ENCODE measurements at regions not wholly inside any gene's neighbourhood (a gene's known extent, or its start where the extent isn't known, plus 50 kb on each side); places are given as distances from the start of the nearest gene placed in this dataset.
"Not testable (repeated sequence)": the region's sequence is repeated elsewhere in the genome, so short reads cannot be mapped to it uniquely, and the experiment has no call there.

DNA sequence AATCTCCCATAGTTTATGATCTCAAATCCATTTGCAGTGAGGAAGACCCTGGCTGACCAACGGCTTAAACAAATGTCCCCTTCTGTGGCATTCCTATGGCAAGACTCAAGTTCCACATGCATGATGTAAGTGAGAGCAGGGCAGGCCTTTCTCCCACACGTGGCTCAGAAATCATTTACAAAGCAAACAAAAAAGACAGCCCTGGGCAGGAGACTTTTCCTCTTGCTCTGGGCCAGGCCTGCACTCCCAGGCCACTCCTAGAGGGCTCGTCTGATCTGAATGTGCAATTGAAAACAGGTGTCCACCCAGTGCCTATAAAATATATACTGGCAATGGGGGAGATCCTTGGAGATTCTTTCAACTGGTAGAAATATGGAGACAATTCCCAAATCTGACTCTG lies 123.1 kb downstream of the DMRT2 start:
- no peak overlapping the region for H3K4me3 ChIP-seq
- no peak for FAIRE-seq
- H3K27ac ChIP-seq, result peak overlapping the region in 3 of 4 donors; percentile 22 to 48 (median 46)
- peaks cover 0 to 2% (median 0%) of the 10 kb centered on the region in 4 donors for H3K9me3 ChIP-seq
- peak in 3 of 6 donors; percentile 14 to 38 (median 19) for DNase-seq
- no peaks in the 10 kb centered on the region for H3K36me3 ChIP-seq
- no peaks in the 10 kb centered on the region for H3K4me1 ChIP-seq
- intact Hi-C loops (cut with DNase I), result no loop called here
- 18 to 24% methylated on average over 3 of the region's 3 CpGs for WGBS, 2 donors
- H3K27me3 ChIP-seq, result no peaks in the 10 kb centered on the region
- ATAC-seq, result peak; percentile 64 to 96 (median 84)
- TF ChIP-seq, protein P1, sequence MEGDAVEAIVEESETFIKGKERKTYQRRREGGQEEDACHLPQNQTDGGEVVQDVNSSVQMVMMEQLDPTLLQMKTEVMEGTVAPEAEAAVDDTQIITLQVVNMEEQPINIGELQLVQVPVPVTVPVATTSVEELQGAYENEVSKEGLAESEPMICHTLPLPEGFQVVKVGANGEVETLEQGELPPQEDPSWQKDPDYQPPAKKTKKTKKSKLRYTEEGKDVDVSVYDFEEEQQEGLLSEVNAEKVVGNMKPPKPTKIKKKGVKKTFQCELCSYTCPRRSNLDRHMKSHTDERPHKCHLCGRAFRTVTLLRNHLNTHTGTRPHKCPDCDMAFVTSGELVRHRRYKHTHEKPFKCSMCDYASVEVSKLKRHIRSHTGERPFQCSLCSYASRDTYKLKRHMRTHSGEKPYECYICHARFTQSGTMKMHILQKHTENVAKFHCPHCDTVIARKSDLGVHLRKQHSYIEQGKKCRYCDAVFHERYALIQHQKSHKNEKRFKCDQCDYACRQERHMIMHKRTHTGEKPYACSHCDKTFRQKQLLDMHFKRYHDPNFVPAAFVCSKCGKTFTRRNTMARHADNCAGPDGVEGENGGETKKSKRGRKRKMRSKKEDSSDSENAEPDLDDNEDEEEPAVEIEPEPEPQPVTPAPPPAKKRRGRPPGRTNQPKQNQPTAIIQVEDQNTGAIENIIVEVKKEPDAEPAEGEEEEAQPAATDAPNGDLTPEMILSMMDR (IDR thresholded peaks at IDR 0.05), result no peak

DNA sequence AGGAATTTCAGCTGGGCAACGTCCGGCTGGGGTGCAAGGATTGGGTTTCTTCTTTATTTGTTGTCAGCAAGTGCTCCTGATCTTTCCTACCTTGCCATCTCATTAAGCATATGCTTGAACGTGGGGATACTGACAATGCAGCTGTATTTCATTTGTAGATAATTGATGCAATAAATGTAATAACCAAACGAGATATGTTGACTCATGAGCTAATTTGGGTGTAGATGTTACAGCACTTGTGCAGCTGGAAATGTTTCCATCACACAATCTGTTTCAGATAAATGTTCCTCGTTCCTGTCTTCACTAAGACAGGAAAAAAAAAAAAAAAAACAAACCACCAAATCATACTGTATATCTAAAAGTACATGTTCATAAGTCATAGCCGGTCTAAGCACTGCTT lies 123.8 kb downstream of the DMRT2 start:
- FAIRE-seq (no peak), ATAC-seq (no peak), DNase-seq (no peak)
- H3K4me1 ChIP-seq, result no peaks in the 10 kb centered on the region
- TF ChIP-seq, protein P1 (IDR thresholded peaks at IDR 0.05), result no peak
- no peak overlapping the region for H3K27ac ChIP-seq
- no peak overlapping the region for H3K4me3 ChIP-seq
- no peaks in the 10 kb centered on the region for H3K27me3 ChIP-seq
- H3K9me3 ChIP-seq, result no peaks in the 10 kb centered on the region
- intact Hi-C loops (cut with DNase I), result no loop called here
- WGBS, 2 donors, result 51 to 59% methylated on average over 6 of the region's 6 CpGs
- no peaks in the 10 kb centered on the region for H3K36me3 ChIP-seq

DNA sequence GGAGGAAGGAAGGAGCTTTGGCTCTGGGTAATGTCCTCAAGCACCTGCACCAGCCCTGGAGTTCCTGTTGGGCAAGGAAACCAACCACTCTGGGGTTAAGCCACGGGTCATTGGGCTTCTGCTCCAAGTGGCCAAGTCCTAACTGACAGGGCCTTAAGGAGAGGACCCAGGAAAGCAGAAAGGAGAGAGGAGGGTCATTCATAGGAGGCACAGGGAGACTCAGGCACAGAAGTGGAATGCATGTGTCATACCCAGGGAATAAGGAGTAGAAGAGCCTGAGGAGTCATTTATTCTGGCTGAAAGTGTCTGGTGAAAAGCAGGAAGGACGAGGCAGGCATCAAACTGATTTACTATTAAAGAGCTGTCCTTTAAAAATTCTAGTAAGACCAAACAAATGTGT lies 129.2 kb downstream of the DMRT2 start:
- 33 to 36% methylated on average over 2 of the region's 2 CpGs for WGBS, 2 donors
- no peak for ATAC-seq
- H3K27ac ChIP-seq, result no peak overlapping the region
- no peak for FAIRE-seq
- no peaks in the 10 kb centered on the region for H3K27me3 ChIP-seq
- intact Hi-C loops (cut with DNase I), result no loop called here
- DNase-seq, result no peak
- H3K4me1 ChIP-seq, result no peaks in the 10 kb centered on the region
- no peaks in the 10 kb centered on the region for H3K36me3 ChIP-seq
- H3K9me3 ChIP-seq, result no peaks in the 10 kb centered on the region
- no peak overlapping the region for H3K4me3 ChIP-seq
- TF ChIP-seq, protein P1 (IDR thresholded peaks at IDR 0.05), result no peak

DNA sequence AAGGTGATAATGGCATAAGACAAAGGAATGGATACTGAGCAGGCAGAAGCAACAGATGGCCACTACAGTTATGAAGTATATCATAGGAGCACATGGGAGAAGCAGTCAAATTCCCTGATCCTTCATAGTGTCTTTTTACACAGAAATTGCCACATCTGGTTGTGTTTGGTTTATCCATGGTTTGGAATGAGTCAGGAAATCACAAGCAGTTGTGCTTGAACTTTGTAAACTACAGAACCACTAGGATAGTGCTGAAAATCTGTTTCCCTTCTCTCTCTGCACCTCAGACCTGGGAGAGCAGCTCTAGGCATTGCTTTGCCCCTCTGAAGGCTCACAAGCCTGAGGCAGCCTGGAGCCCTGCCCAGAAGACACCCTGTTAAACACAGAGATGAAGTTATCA lies 134.0 kb downstream of the DMRT2 start:
- intact Hi-C loops (cut with DNase I), result no loop called here
- Histone ChIP-seq H3K4me3 (no peak overlapping the region), H3K4me1 (no peaks in the 10 kb centered on the region), H3K36me3 (no peaks in the 10 kb centered on the region), H3K27ac (no peak overlapping the region), H3K27me3 (no peaks in the 10 kb centered on the region), H3K9me3 (no peaks in the 10 kb centered on the region)
- no peak for FAIRE-seq
- TF ChIP-seq, protein P1 (IDR thresholded peaks at IDR 0.05), result no peak
- DNase-seq, result no peak
- no peak for ATAC-seq

- intact Hi-C loops (cut with DNase I); FAIRE-seq; H3K4me3 ChIP-seq; H3K27ac ChIP-seq; H3K9me3 ChIP-seq; H3K36me3 ChIP-seq; DNase-seq; H3K27me3 ChIP-seq; ATAC-seq; H3K4me1 ChIP-seq: not testable (repeated sequence)
- 76 to 88% methylated on average over 9 of the region's 9 CpGs for WGBS, 2 donors
Observed at GRCh38 chr9:1187137-1187536, 137.0 kb downstream of the DMRT2 start.

DNA sequence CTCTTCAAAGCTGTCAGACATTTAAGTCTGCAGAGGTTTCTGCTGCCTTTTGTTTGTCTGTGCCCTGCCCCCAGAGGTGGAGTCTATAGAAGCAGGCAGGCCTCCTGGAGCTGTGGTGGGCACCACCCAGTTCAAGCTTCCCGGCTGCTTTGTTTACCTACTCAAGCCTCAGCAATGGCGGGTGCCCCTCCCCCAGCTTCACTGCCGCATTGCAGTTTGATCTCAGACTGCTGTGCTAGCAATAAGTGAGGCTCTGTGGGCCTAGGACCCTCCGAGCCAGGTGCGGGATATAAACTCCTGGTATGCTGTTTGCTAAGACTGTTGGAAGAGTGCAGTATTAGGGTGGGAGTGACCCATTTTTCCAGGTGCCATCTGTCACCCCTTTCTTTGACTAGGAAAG lies 145.5 kb downstream of the DMRT2 start:
- H3K36me3 ChIP-seq; H3K4me1 ChIP-seq; H3K27ac ChIP-seq; H3K27me3 ChIP-seq; DNase-seq; ATAC-seq; H3K9me3 ChIP-seq; H3K4me3 ChIP-seq; FAIRE-seq; intact Hi-C loops (cut with DNase I): not testable (repeated sequence)
- WGBS, 2 donors, result 53 to 60% methylated on average over 5 of the region's 5 CpGs

Measured in pancreas (tissue), 10 donors.